ENCODE measurements at regions not wholly inside any gene's neighbourhood (a gene's known extent, or its start where the extent isn't known, plus 50 kb on each side); places are given as distances from the start of the nearest gene placed in this dataset.

GRCh38 chr1:55974714-55975441 is 604.5 kb downstream of the PLPP3 start:
- H3K9me3 ChIP-seq = no peaks in the 10 kb centered on the region
- H3K36me3 ChIP-seq (replicated peaks) = no peaks in the 10 kb centered on the region
- in situ Hi-C loops (cut with MboI; ENCODE audit: low sequenced_read_pairs) = no loop called here
- H3K27me3 ChIP-seq (ENCODE audit: low read depth) = no peaks in the 10 kb centered on the region
- no peak for DNase-seq (ENCODE audit: low spot score in 2 of 2)
- H3K4me1 ChIP-seq = no peaks in the 10 kb centered on the region
- no peak overlapping the region for H3K4me3 ChIP-seq

GRCh38 chr1:55970526-55971110 is 608.7 kb downstream of the PLPP3 start:
- no peaks in the 10 kb centered on the region for H3K27me3 ChIP-seq (ENCODE audit: low read depth)
- in situ Hi-C loops (cut with MboI; ENCODE audit: low sequenced_read_pairs) = no loop called here
- no peak for DNase-seq (ENCODE audit: low spot score in 2 of 2)
- H3K4me1 ChIP-seq = no peaks in the 10 kb centered on the region
- H3K4me3 ChIP-seq = no peak overlapping the region
- no peaks in the 10 kb centered on the region for H3K9me3 ChIP-seq
- no peaks in the 10 kb centered on the region for H3K36me3 ChIP-seq (replicated peaks)

GRCh38 chr1:55969322-55969721 is 610.0 kb downstream of the PLPP3 start:
- DNase-seq (ENCODE audit: low spot score in 2 of 2) = no peak
- H3K4me1 ChIP-seq = no peaks in the 10 kb centered on the region
- no peak overlapping the region for H3K4me3 ChIP-seq
- in situ Hi-C loops (cut with MboI; ENCODE audit: low sequenced_read_pairs) = no loop called here
- H3K9me3 ChIP-seq = no peaks in the 10 kb centered on the region
- H3K36me3 ChIP-seq (replicated peaks) = no peaks in the 10 kb centered on the region
- no peaks in the 10 kb centered on the region for H3K27me3 ChIP-seq (ENCODE audit: low read depth)

- in situ Hi-C loops (cut with MboI; ENCODE audit: low sequenced_read_pairs) = no loop called here
- no peak for DNase-seq (ENCODE audit: low spot score in 2 of 2)
These were observed 610.7 kb downstream of the PLPP3 start for GRCh38 chr1:55968661-55969060.

GRCh38 chr1:55965981-55966461 is 613.3 kb downstream of the PLPP3 start:
- DNase-seq (ENCODE audit: low spot score in 2 of 2) = no peak
- Histone ChIP-seq H3K9me3 (no peaks in the 10 kb centered on the region), H3K27me3 (ENCODE audit: low read depth) (no peaks in the 10 kb centered on the region; the same call in 1 of the 2 replicates), H3K4me1 (no peaks in the 10 kb centered on the region), H3K4me3 (no peak overlapping the region), H3K36me3 (replicated peaks) (no peaks in the 10 kb centered on the region)
- in situ Hi-C loops (cut with MboI; ENCODE audit: low sequenced_read_pairs) = no loop called here

More at GRCh38 chr1:55968661-55969060, 610.7 kb downstream of the PLPP3 start:
- Histone ChIP-seq H3K4me3 (no peak overlapping the region), H3K27me3 (ENCODE audit: low read depth) (no peaks in the 10 kb centered on the region; the same call in 1 of the 2 replicates), H3K9me3 (no peaks in the 10 kb centered on the region), H3K36me3 (replicated peaks) (no peaks in the 10 kb centered on the region), H3K4me1 (no peaks in the 10 kb centered on the region)

- H3K27me3 ChIP-seq (ENCODE audit: low read depth) = no peaks in the 10 kb centered on the region; the same call in 1 of the 2 replicates
- no peaks in the 10 kb centered on the region for H3K9me3 ChIP-seq
- H3K4me3 ChIP-seq = no peak overlapping the region
- no peaks in the 10 kb centered on the region for H3K4me1 ChIP-seq
- in situ Hi-C loops (cut with MboI; ENCODE audit: low sequenced_read_pairs) = no loop called here
- DNase-seq (ENCODE audit: low spot score in 2 of 2) = no peak
- no peaks in the 10 kb centered on the region for H3K36me3 ChIP-seq (replicated peaks)
These were observed 616.9 kb downstream of the PLPP3 start for GRCh38 chr1:55962472-55962871.

GRCh38 chr1:55959136-55959548 is 620.2 kb downstream of the PLPP3 start:
- DNase-seq (ENCODE audit: low spot score in 2 of 2) = no peak
- Histone ChIP-seq H3K4me1 (no peaks in the 10 kb centered on the region), H3K4me3 (no peak overlapping the region), H3K36me3 (replicated peaks) (no peaks in the 10 kb centered on the region), H3K9me3 (no peaks in the 10 kb centered on the region), H3K27me3 (ENCODE audit: low read depth) (no peaks in the 10 kb centered on the region; the same call in 1 of the 2 replicates)
- in situ Hi-C loops (cut with MboI; ENCODE audit: low sequenced_read_pairs) = no loop called here

GRCh38 chr1:55958498-55958897 is 620.9 kb downstream of the PLPP3 start:
- Histone ChIP-seq H3K4me1 (no peaks in the 10 kb centered on the region), H3K9me3 (no peaks in the 10 kb centered on the region), H3K4me3 (no peak overlapping the region), H3K27me3 (ENCODE audit: low read depth) (no peaks in the 10 kb centered on the region), H3K36me3 (replicated peaks) (no peaks in the 10 kb centered on the region)
- in situ Hi-C loops (cut with MboI; ENCODE audit: low sequenced_read_pairs) = no loop called here
- no peak for DNase-seq (ENCODE audit: low spot score in 2 of 2)

- H3K9me3 ChIP-seq = no peaks in the 10 kb centered on the region
- no peak for DNase-seq (ENCODE audit: low spot score in 2 of 2)
- in situ Hi-C loops (cut with MboI; ENCODE audit: low sequenced_read_pairs) = no loop called here
- H3K4me3 ChIP-seq = no peak overlapping the region
- H3K27me3 ChIP-seq (ENCODE audit: low read depth) = no peaks in the 10 kb centered on the region
- no peaks in the 10 kb centered on the region for H3K4me1 ChIP-seq
- no peaks in the 10 kb centered on the region for H3K36me3 ChIP-seq (replicated peaks)
These were observed 622.1 kb downstream of the PLPP3 start for GRCh38 chr1:55957276-55957675.

- in situ Hi-C loops (cut with MboI; ENCODE audit: low sequenced_read_pairs) = no loop called here
- H3K9me3 ChIP-seq = no peaks in the 10 kb centered on the region
- no peak overlapping the region for H3K4me3 ChIP-seq
- H3K4me1 ChIP-seq = no peaks in the 10 kb centered on the region
- no peak for DNase-seq (ENCODE audit: low spot score in 2 of 2)
- H3K36me3 ChIP-seq (replicated peaks) = no peaks in the 10 kb centered on the region
- no peaks in the 10 kb centered on the region for H3K27me3 ChIP-seq (ENCODE audit: low read depth)
These were observed 624.2 kb downstream of the PLPP3 start for GRCh38 chr1:55955016-55955621.

- no peaks in the 10 kb centered on the region for H3K4me1 ChIP-seq
- DNase-seq (ENCODE audit: low spot score in 2 of 2) = no peak
- H3K9me3 ChIP-seq = no peaks in the 10 kb centered on the region
- in situ Hi-C loops (cut with MboI; ENCODE audit: low sequenced_read_pairs) = no loop called here
- H3K4me3 ChIP-seq = no peak overlapping the region
- no peaks in the 10 kb centered on the region; the same call in 1 of the 2 replicates for H3K27me3 ChIP-seq (ENCODE audit: low read depth)
- no peaks in the 10 kb centered on the region for H3K36me3 ChIP-seq (replicated peaks)
These were observed 628.1 kb downstream of the PLPP3 start for GRCh38 chr1:55951291-55951690.

GRCh38 chr1:55947446-55947845 is 631.9 kb downstream of the PLPP3 start:
- in situ Hi-C loops (cut with MboI; ENCODE audit: low sequenced_read_pairs) = no loop called here
- no peaks in the 10 kb centered on the region for H3K36me3 ChIP-seq (replicated peaks)

GRCh38 chr1:55943721-55944435 is 635.5 kb downstream of the PLPP3 start:
- DNase-seq (ENCODE audit: low spot score in 2 of 2) = no peak
- no peak overlapping the region for H3K4me3 ChIP-seq

More at GRCh38 chr1:55947446-55947845, 631.9 kb downstream of the PLPP3 start:
- no peaks in the 10 kb centered on the region for H3K9me3 ChIP-seq
- no peaks in the 10 kb centered on the region for H3K4me1 ChIP-seq
- no peaks in the 10 kb centered on the region; the same call in 1 of the 2 replicates for H3K27me3 ChIP-seq (ENCODE audit: low read depth)
- no peak for DNase-seq (ENCODE audit: low spot score in 2 of 2)
- no peak overlapping the region for H3K4me3 ChIP-seq

More at GRCh38 chr1:55943721-55944435, 635.5 kb downstream of the PLPP3 start:
- no peaks in the 10 kb centered on the region for H3K36me3 ChIP-seq (replicated peaks)
- no peaks in the 10 kb centered on the region; the same call in 1 of the 2 replicates for H3K27me3 ChIP-seq (ENCODE audit: low read depth)
- in situ Hi-C loops (cut with MboI; ENCODE audit: low sequenced_read_pairs) = no loop called here
- no peaks in the 10 kb centered on the region for H3K4me1 ChIP-seq
- H3K9me3 ChIP-seq = no peaks in the 10 kb centered on the region

Data from HAP-1 (cell line).